WTC11 (cell line): ENCODE measurements at regions not wholly inside any gene's neighbourhood (a gene's known extent, or its start where the extent isn't known, plus 50 kb on each side); places are given as distances from the start of the nearest gene placed in this dataset.
A peak's percentile ranks its signal among the peaks of the same experiment; 100 is the strongest.

Experiments used
- ATAC-seq: fragments of 200-7000 bp; cut with Tn5 transposase; 2 replicates; pipeline ENCODE4 v1.10.0; 2021; ENCODE audit warnings: mild to moderate bottlenecking, moderate library complexity
- CTCF ChIA-PET: fragments of 300-600 bp; sonication (Branson Sonifier 250); formaldehyde crosslinking; loops from one replicate; lab custom pipeline; 2021; ENCODE audit warnings: antibody characterized with exemption; lab: Charles Lee
- POLR2A ChIA-PET: fragments of 350-600 bp; sonication (Branson Sonifier 250); formaldehyde crosslinking; loops from one replicate; lab custom pipeline; 2021; ENCODE audit warnings: antibody characterized with exemption; lab: Charles Lee
- DNase-seq: peaks from one replicate; pipeline ENCODE4 v3.0.0; 2021; ENCODE audit warnings: low spot score
- H3K27ac Mint-ChIP-seq: 2 replicates; pipeline ENCODE4 v1.8.0; 2021; ENCODE audit warnings: mixed read lengths
- H3K27me3 Mint-ChIP-seq: 2 replicates; pipeline ENCODE4 v1.8.0; 2021; ENCODE audit warnings: low read depth, mild to moderate bottlenecking, moderate library complexity, mixed read lengths
- H3K36me3 Mint-ChIP-seq: 2 replicates; pipeline ENCODE4 v1.8.0; 2021; ENCODE audit warnings: mixed read lengths
- H3K4me1 Mint-ChIP-seq: 2 replicates; pipeline ENCODE4 v1.8.0; 2022; ENCODE audit warnings: mixed read lengths
- H3K4me3 Mint-ChIP-seq: 2 replicates; pipeline ENCODE4 v1.8.0; 2021; ENCODE audit warnings: mild to moderate bottlenecking, moderate library complexity, mixed read lengths
- H3K9me3 Mint-ChIP-seq: 2 replicates; pipeline ENCODE4 v1.8.0; 2021; ENCODE audit warnings: mixed read lengths
- CREM ChIP-seq: sonication (generic); formaldehyde crosslinking; IDR thresholded peaks from 2 replicates; pipeline ENCODE4 v1.8.1; 2022; ENCODE audit warnings: mild to moderate bottlenecking, missing genetic modification reagents, moderate library complexity
- FOXJ3 ChIP-seq: sonication (generic); formaldehyde crosslinking; IDR thresholded peaks from 2 replicates; pipeline ENCODE4 v1.9.0; 2021; ENCODE audit warnings: missing genetic modification reagents, mild to moderate bottlenecking, borderline replicate concordance
- HMGA2 ChIP-seq: fragments of 250-450 bp; sonication (Bioruptor Pico); IDR thresholded peaks from 2 replicates; pipeline ENCODE4 v1.4.0; 2021; ENCODE audit warnings: mild to moderate bottlenecking, moderate library complexity
- JAZF1 ChIP-seq: fragments of 250-450 bp; sonication (Bioruptor Pico); IDR thresholded peaks from 2 replicates; pipeline ENCODE4 v1.9.0; 2021; ENCODE audit warnings: moderate library complexity, mild to moderate bottlenecking, inconsistent platforms
- NFATC4 ChIP-seq: fragments of 250-450 bp; sonication (Bioruptor Pico); IDR thresholded peaks from 2 replicates; pipeline ENCODE4 v1.9.0; 2021; ENCODE audit warnings: mild to moderate bottlenecking
- NFE2L1 ChIP-seq: sonication (generic); formaldehyde crosslinking; IDR thresholded peaks from 2 replicates; pipeline ENCODE4 v1.8.1; 2023; ENCODE audit warnings: missing genetic modification reagents
- NR2C2 ChIP-seq: sonication (generic); formaldehyde crosslinking; IDR thresholded peaks from 2 replicates; pipeline ENCODE4 v1.8.0; 2022; ENCODE audit warnings: mild to moderate bottlenecking, missing genetic modification reagents
- PRRX2 ChIP-seq: fragments of 250-450 bp; sonication (Bioruptor Pico); IDR thresholded peaks from 2 replicates; pipeline ENCODE4 v1.8.0; 2021; ENCODE audit warnings: mild to moderate bottlenecking
- ZNF423 ChIP-seq: fragments of 250-450 bp; sonication (Bioruptor Pico); IDR thresholded peaks from 2 replicates; pipeline ENCODE4 v2.1.2; 2022; ENCODE audit warnings: mild to moderate bottlenecking, moderate library complexity
- TF ChIP-seq, protein P1 (sequence below): sonication (generic); formaldehyde crosslinking; IDR thresholded peaks from 2 replicates; pipeline ENCODE4 v1.8.0; 2022; ENCODE audit warnings: mild to moderate bottlenecking, missing genetic modification reagents
- TF ChIP-seq, protein P2 (sequence below): fragments of 250-450 bp; sonication (Bioruptor Pico); IDR thresholded peaks from 2 replicates; pipeline ENCODE4 v1.9.0; 2021; ENCODE audit warnings: mild to moderate bottlenecking
- TF ChIP-seq, protein P3 (sequence below): fragments of 250-450 bp; sonication (Bioruptor Pico); IDR thresholded peaks from 2 replicates; pipeline ENCODE4 v1.8.0; 2021; ENCODE audit warnings: mild to moderate bottlenecking
- TF ChIP-seq, protein P4 (sequence below): sonication (generic); formaldehyde crosslinking; IDR thresholded peaks from 2 replicates; pipeline ENCODE4 v1.8.1; 2022; ENCODE audit warnings: low read depth, missing genetic modification reagents, borderline replicate concordance
- TF ChIP-seq, protein P5 (sequence below): sonication (generic); formaldehyde crosslinking; conservative IDR thresholded peaks from 2 replicates; pipeline ENCODE4 v1.8.1; 2023; ENCODE audit warnings: mild to moderate bottlenecking, low read depth, missing genetic modification reagents, moderate library complexity
- TF ChIP-seq, protein P6 (sequence below): sonication (generic); formaldehyde crosslinking; IDR thresholded peaks from 2 replicates; pipeline ENCODE4 v1.8.1; 2022; ENCODE audit warnings: missing genetic modification reagents, borderline replicate concordance
- TF ChIP-seq, protein P7 (sequence below): fragments of 250-450 bp; sonication (Bioruptor Pico); IDR thresholded peaks from 2 replicates; pipeline ENCODE4 v1.9.0; 2021; ENCODE audit warnings: mild to moderate bottlenecking
- TF ChIP-seq, protein P8 (sequence below): sonication (generic); formaldehyde crosslinking; IDR thresholded peaks from 2 replicates; pipeline ENCODE4 v1.8.1; 2022; ENCODE audit warnings: mild to moderate bottlenecking, missing genetic modification reagents, moderate library complexity, borderline replicate concordance

DNA sequence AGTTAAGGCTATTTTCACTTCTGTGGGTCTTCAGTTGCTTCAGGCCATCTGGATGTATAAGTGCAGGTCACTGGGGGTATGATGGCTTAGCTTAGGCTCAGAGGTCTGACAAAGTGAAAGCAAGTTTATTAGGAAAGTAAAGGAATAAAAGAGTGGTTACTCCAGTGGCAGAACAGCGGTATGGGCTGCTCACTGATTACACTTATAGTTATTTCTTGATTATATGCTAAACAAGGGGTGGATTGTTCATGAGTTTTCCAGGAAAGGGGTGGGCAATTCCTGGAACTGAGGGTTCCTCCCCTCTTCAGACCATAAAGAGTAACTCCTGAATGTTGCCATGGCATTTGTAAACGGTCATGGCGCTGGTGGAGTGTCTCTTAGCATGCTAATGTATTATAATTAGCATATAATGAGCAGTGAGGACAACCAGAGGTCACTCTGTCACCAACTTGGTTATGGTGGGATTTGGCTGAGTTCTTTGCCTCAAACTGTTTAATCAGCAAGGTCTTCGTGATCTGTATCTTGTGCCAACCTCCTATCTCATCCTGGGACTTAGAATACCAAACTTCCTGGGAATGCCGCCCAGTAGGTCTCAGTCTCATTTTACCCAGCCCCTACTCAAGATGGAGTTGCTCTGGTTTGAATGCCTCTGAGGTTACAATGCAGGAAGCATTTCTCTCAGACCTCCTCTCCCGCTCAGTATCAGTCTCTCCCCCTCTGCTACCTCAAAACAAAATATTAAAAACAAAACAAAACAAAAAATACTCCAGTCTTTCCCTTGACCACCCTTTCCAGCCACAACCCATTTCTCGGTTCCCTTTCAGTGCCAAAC, 71.3 kb upstream of the SLC22A11 start:
- TF ChIP-seq, protein P1, sequence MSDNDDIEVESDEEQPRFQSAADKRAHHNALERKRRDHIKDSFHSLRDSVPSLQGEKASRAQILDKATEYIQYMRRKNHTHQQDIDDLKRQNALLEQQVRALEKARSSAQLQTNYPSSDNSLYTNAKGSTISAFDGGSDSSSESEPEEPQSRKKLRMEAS (CRISPR knock-in tag), result no peak
- TF ChIP-seq NR2C2 (CRISPR knock-in tag) (no peak), ZNF423 (no peak), JAZF1 (no peak), CREM (no peak)
- TF ChIP-seq, protein P2, sequence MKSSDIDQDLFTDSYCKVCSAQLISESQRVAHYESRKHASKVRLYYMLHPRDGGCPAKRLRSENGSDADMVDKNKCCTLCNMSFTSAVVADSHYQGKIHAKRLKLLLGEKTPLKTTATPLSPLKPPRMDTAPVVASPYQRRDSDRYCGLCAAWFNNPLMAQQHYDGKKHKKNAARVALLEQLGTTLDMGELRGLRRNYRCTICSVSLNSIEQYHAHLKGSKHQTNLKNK (CRISPR knock-in tag), result no peak
- TF ChIP-seq, protein P3, sequence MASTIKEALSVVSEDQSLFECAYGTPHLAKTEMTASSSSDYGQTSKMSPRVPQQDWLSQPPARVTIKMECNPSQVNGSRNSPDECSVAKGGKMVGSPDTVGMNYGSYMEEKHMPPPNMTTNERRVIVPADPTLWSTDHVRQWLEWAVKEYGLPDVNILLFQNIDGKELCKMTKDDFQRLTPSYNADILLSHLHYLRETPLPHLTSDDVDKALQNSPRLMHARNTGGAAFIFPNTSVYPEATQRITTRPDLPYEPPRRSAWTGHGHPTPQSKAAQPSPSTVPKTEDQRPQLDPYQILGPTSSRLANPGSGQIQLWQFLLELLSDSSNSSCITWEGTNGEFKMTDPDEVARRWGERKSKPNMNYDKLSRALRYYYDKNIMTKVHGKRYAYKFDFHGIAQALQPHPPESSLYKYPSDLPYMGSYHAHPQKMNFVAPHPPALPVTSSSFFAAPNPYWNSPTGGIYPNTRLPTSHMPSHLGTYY (CRISPR knock-in tag), result no peak
- TF ChIP-seq, protein P4, sequence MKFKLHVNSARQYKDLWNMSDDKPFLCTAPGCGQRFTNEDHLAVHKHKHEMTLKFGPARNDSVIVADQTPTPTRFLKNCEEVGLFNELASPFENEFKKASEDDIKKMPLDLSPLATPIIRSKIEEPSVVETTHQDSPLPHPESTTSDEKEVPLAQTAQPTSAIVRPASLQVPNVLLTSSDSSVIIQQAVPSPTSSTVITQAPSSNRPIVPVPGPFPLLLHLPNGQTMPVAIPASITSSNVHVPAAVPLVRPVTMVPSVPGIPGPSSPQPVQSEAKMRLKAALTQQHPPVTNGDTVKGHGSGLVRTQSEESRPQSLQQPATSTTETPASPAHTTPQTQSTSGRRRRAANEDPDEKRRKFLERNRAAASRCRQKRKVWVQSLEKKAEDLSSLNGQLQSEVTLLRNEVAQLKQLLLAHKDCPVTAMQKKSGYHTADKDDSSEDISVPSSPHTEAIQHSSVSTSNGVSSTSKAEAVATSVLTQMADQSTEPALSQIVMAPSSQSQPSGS (CRISPR knock-in tag), result no peak
- ChIA-PET CTCF (interaction anchor here (1.1 to 7.0 kb wide), 3 partner anchors 32 to 88 kb away, joined by 3 to 45 read pairs (median 8); no protein-coding TSS in a partner anchor), POLR2A (no interaction called here)
- ATAC-seq (no peak), DNase-seq (no peak)
- Mint-ChIP-seq H3K36me3 (no peaks in the 10 kb centered on the region), H3K4me3 (no peak overlapping the region), H3K9me3 (no peaks in the 10 kb centered on the region), H3K27ac (no peak overlapping the region), H3K4me1 (peaks cover 6% of the 10 kb centered on the region; the same call in 1 of the 2 replicates), H3K27me3 (peaks cover 26% of the 10 kb centered on the region)

DNA sequence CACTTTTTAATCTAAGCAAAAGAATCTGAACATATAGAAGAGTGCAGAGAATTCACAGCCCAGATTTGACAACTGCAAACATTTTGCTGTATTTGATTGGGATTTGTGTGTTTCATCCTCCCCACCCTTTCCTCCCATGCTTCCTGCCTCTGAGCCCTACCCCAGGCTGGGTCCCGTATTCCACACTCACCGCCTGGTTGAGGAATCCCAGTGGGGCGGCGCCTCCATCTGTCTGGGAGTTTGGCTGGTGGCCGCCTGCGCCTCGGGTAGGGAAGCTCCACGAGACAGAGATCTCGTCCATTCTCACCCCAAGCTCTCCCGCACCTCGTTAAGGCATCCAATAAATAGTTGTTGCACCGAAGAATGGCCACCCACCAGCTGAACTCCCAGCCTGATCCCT, 70.7 kb upstream of the SLC22A11 start:
- ChIA-PET CTCF (interaction anchor here (0.7 to 7.0 kb wide), 4 partner anchors 31 to 168 kb away, joined by 3 to 45 read pairs (median 6); no protein-coding TSS in a partner anchor), POLR2A (no interaction called here)
- Mint-ChIP-seq H3K27ac (no peak overlapping the region), H3K36me3 (no peaks in the 10 kb centered on the region), H3K4me3 (no peak overlapping the region), H3K4me1 (peaks cover 6% of the 10 kb centered on the region; the same call in 1 of the 2 replicates), H3K9me3 (no peaks in the 10 kb centered on the region), H3K27me3 (peaks cover 30% of the 10 kb centered on the region)
- DNase-seq (no peak), ATAC-seq (peak; percentile 32; the same call in 1 of the 2 replicates)
- TF ChIP-seq, protein P5, sequence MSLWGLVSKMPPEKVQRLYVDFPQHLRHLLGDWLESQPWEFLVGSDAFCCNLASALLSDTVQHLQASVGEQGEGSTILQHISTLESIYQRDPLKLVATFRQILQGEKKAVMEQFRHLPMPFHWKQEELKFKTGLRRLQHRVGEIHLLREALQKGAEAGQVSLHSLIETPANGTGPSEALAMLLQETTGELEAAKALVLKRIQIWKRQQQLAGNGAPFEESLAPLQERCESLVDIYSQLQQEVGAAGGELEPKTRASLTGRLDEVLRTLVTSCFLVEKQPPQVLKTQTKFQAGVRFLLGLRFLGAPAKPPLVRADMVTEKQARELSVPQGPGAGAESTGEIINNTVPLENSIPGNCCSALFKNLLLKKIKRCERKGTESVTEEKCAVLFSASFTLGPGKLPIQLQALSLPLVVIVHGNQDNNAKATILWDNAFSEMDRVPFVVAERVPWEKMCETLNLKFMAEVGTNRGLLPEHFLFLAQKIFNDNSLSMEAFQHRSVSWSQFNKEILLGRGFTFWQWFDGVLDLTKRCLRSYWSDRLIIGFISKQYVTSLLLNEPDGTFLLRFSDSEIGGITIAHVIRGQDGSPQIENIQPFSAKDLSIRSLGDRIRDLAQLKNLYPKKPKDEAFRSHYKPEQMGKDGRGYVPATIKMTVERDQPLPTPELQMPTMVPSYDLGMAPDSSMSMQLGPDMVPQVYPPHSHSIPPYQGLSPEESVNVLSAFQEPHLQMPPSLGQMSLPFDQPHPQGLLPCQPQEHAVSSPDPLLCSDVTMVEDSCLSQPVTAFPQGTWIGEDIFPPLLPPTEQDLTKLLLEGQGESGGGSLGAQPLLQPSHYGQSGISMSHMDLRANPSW, result no peak
- TF ChIP-seq, protein P6, sequence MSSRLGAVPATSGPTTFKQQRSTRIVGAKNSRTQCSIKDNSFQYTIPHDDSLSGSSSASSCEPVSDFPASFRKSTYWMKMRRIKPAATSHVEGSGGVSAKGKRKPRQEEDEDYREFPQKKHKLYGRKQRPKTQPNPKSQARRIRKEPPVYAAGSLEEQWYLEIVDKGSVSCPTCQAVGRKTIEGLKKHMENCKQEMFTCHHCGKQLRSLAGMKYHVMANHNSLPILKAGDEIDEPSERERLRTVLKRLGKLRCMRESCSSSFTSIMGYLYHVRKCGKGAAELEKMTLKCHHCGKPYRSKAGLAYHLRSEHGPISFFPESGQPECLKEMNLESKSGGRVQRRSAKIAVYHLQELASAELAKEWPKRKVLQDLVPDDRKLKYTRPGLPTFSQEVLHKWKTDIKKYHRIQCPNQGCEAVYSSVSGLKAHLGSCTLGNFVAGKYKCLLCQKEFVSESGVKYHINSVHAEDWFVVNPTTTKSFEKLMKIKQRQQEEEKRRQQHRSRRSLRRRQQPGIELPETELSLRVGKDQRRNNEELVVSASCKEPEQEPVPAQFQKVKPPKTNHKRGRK (CRISPR knock-in tag), result no peak
- TF ChIP-seq, protein P3 (CRISPR knock-in tag), result no peak
- TF ChIP-seq JAZF1 (no peak), HMGA2 (CRISPR knock-in tag) (no peak), NFATC4 (CRISPR knock-in tag) (no peak), FOXJ3 (CRISPR knock-in tag) (no peak), PRRX2 (CRISPR knock-in tag) (no peak), NR2C2 (CRISPR knock-in tag) (no peak), NFE2L1 (no peak)
- TF ChIP-seq, protein P7, sequence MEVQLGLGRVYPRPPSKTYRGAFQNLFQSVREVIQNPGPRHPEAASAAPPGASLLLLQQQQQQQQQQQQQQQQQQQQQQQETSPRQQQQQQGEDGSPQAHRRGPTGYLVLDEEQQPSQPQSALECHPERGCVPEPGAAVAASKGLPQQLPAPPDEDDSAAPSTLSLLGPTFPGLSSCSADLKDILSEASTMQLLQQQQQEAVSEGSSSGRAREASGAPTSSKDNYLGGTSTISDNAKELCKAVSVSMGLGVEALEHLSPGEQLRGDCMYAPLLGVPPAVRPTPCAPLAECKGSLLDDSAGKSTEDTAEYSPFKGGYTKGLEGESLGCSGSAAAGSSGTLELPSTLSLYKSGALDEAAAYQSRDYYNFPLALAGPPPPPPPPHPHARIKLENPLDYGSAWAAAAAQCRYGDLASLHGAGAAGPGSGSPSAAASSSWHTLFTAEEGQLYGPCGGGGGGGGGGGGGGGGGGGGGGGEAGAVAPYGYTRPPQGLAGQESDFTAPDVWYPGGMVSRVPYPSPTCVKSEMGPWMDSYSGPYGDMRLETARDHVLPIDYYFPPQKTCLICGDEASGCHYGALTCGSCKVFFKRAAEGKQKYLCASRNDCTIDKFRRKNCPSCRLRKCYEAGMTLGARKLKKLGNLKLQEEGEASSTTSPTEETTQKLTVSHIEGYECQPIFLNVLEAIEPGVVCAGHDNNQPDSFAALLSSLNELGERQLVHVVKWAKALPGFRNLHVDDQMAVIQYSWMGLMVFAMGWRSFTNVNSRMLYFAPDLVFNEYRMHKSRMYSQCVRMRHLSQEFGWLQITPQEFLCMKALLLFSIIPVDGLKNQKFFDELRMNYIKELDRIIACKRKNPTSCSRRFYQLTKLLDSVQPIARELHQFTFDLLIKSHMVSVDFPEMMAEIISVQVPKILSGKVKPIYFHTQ (CRISPR knock-in tag), result no peak
- TF ChIP-seq, protein P8, sequence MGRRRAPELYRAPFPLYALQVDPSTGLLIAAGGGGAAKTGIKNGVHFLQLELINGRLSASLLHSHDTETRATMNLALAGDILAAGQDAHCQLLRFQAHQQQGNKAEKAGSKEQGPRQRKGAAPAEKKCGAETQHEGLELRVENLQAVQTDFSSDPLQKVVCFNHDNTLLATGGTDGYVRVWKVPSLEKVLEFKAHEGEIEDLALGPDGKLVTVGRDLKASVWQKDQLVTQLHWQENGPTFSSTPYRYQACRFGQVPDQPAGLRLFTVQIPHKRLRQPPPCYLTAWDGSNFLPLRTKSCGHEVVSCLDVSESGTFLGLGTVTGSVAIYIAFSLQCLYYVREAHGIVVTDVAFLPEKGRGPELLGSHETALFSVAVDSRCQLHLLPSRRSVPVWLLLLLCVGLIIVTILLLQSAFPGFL (CRISPR knock-in tag), result no peak
